Loucy (cell line): ENCODE measurements at regions not wholly inside any gene's neighbourhood (a gene's known extent, or its start where the extent isn't known, plus 50 kb on each side); places are given as distances from the start of the nearest gene placed in this dataset.

ENCODE experiments used
- H2AFZ ChIP-seq: fragments of 200-600 bp; sonication (generic); 2 replicates; pipeline ENCODE4 v1.6.0; 2016; ENCODE audit warnings: antibody characterized with exemption, mild to moderate bottlenecking, low read length, moderate library complexity
- H3F3A ChIP-seq: fragments of 200-600 bp; 2 replicates; pipeline ENCODE4 v1.6.0; 2016; ENCODE audit warnings: antibody characterized with exemption, low read depth, mild to moderate bottlenecking
- H3K27me3 ChIP-seq: fragments of 200-600 bp; sonication (generic); 2 replicates; pipeline ENCODE4 v1.6.1; 2014; ENCODE audit warnings: low read length, mild to moderate bottlenecking; ENCODE audit not compliant: insufficient read depth, poor library complexity, severe bottlenecking
- H3K36me3 ChIP-seq: fragments of 200-600 bp; sonication (generic); 2 replicates; pipeline ENCODE4 v1.6.1; 2016; ENCODE audit warnings: low read length; ENCODE audit not compliant: insufficient read depth
- H3K4me1 ChIP-seq: fragments of 200-600 bp; sonication (generic); 2 replicates; pipeline ENCODE4 v1.5.1; 2014; ENCODE audit warnings: low read length, mild to moderate bottlenecking; ENCODE audit not compliant: insufficient read depth, poor library complexity, severe bottlenecking
- H3K4me2 ChIP-seq: fragments of 200-600 bp; sonication (generic); 2 replicates; pipeline ENCODE4 v1.6.0; 2014; ENCODE audit warnings: antibody characterized with exemption, low read length, low read depth, mild to moderate bottlenecking; ENCODE audit not compliant: poor library complexity, severe bottlenecking
- H3K4me3 ChIP-seq: fragments of 200-600 bp; sonication (generic); 2 replicates; pipeline ENCODE4 v1.5.1; 2014; ENCODE audit warnings: low read length, mild to moderate bottlenecking, mixed read lengths; ENCODE audit not compliant: poor library complexity, severe bottlenecking
- H3K79me2 ChIP-seq: fragments of 200-600 bp; sonication (generic); 2 replicates; pipeline ENCODE4 v1.6.1; 2014; ENCODE audit warnings: low read length; ENCODE audit not compliant: insufficient read depth
- H3K9ac ChIP-seq: fragments of 200-600 bp; sonication (generic); 2 replicates; pipeline ENCODE4 v1.6.0; 2014; ENCODE audit warnings: mild to moderate bottlenecking, low read depth, low read length, moderate library complexity; ENCODE audit not compliant: poor library complexity, severe bottlenecking
- H3K9me2 ChIP-seq: fragments of 200-600 bp; sonication (generic); replicated peaks from 2 replicates; pipeline ENCODE4 v1.6.1; 2016; ENCODE audit warnings: low read depth, low read length, mixed read lengths
- H3K9me3 ChIP-seq: fragments of 200-600 bp; sonication (generic); 2 replicates; pipeline ENCODE4 v1.6.1; 2014; ENCODE audit warnings: mild to moderate bottlenecking, antibody characterized with exemption, low read length, low read depth; ENCODE audit not compliant: insufficient read depth
- H4K20me1 ChIP-seq: fragments of 200-600 bp; sonication (generic); 2 replicates; pipeline ENCODE4 v1.6.0; 2014; ENCODE audit warnings: antibody characterized with exemption, low read length, mild to moderate bottlenecking; ENCODE audit not compliant: insufficient read depth, poor library complexity, severe bottlenecking
- CTCF ChIP-seq: fragments of 200-600 bp; sonication (generic); conservative IDR thresholded peaks from 2 replicates; pipeline ENCODE4 v1.5.1; 2014; ENCODE audit warnings: mild to moderate bottlenecking, antibody characterized with exemption, low read length
- EZH2phosphoT487 ChIP-seq: fragments of 200-600 bp; IDR thresholded peaks from 2 replicates; pipeline ENCODE4 v1.6.1; 2018; ENCODE audit warnings: antibody characterized with exemption, mild to moderate bottlenecking, moderate library complexity, borderline replicate concordance

GRCh38 chr9:19925674-19926503, 137.1 kb upstream of the SLC24A2 start:
- H3K9ac ChIP-seq: no peak overlapping the region
- no peaks in the 10 kb centered on the region for H3K36me3 ChIP-seq
- peak overlapping the region; percentile 78 for H2AFZ ChIP-seq
- no peaks in the 10 kb centered on the region for H3K9me3 ChIP-seq
- H3K4me2 ChIP-seq: peak overlapping the region; percentile 66
- no peaks in the 10 kb centered on the region for H3F3A ChIP-seq
- H3K27me3 ChIP-seq: peaks cover 40% of the 10 kb centered on the region
- H3K79me2 ChIP-seq: no peaks in the 10 kb centered on the region
- H4K20me1 ChIP-seq: no peaks in the 10 kb centered on the region
- TF ChIP-seq CTCF: peak; percentile 96
- TF ChIP-seq EZH2phosphoT487: no peak
- peaks cover 10% of the 10 kb centered on the region for H3K4me1 ChIP-seq
- H3K9me2 ChIP-seq: no peaks in the 10 kb centered on the region
- peak overlapping the region; percentile 59 for H3K4me3 ChIP-seq

- TF ChIP-seq CTCF (no peak), EZH2phosphoT487 (no peak)
- Histone ChIP-seq H3K36me3 (no peaks in the 10 kb centered on the region), H3K9me2 (no peaks in the 10 kb centered on the region), H4K20me1 (no peaks in the 10 kb centered on the region), H3K9me3 (no peaks in the 10 kb centered on the region), H3K4me1 (peaks cover 10% of the 10 kb centered on the region), H2AFZ (no peak overlapping the region), H3K9ac (no peak overlapping the region), H3K4me3 (no peak overlapping the region), H3K27me3 (peaks cover 52% of the 10 kb centered on the region), H3F3A (no peaks in the 10 kb centered on the region), H3K4me2 (no peak overlapping the region), H3K79me2 (no peaks in the 10 kb centered on the region)
Measured at GRCh38 chr9:19924080-19924479, 135.2 kb upstream of the SLC24A2 start.

DNA sequence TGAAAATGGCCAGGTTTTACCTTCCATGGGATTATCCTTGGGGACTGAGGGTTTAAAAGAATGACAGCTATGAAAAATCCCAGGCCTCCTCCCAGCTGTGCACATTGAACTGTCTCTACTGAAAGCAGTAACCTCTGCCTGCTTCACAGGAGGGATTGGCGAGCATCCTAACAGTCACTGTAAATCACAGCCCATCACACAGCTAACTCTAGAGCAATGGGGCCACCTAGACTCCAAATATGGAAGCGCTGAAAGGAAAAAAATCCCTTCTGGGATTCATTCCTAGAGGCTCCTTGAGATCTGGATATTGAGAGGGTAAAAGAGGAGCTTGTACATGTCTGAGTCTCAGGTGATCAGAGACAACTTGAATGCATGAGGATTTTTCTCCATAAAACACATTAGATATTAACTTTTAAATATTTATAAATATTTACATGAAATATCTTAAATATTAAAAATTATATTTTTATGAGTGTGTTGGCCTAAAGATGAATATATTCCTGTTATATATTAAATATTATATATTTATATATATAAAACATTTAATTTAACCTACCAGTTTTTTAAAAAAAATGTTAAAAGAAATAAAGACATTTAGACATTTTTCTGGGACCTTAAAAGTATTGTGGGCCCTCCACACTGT, 133.8 kb upstream of the SLC24A2 start:
- Histone ChIP-seq H3K9ac (no peak overlapping the region), H3K9me2 (no peaks in the 10 kb centered on the region), H3K4me2 (no peak overlapping the region), H3K4me1 (peaks cover 11% of the 10 kb centered on the region), H3K9me3 (no peaks in the 10 kb centered on the region), H2AFZ (no peak overlapping the region), H3F3A (no peaks in the 10 kb centered on the region), H3K4me3 (no peak overlapping the region), H3K79me2 (no peaks in the 10 kb centered on the region), H4K20me1 (no peaks in the 10 kb centered on the region), H3K36me3 (no peaks in the 10 kb centered on the region), H3K27me3 (peaks cover 62% of the 10 kb centered on the region)
- TF ChIP-seq EZH2phosphoT487: no peak
- TF ChIP-seq CTCF: peak; percentile 53
